GM10248 (cell line): ENCODE measurements at regions not wholly inside any gene's neighbourhood (a gene's known extent, or its start where the extent isn't known, plus 50 kb on each side); places are given as distances from the start of the nearest gene placed in this dataset.
"Not testable (repeated sequence)": the region's sequence is repeated elsewhere in the genome, so short reads cannot be mapped to it uniquely, and the experiment has no call there.

Source experiments
- CTCF ChIA-PET: fragments of 300-600 bp; sonication (Branson Sonifier 250); formaldehyde crosslinking; extraction: SDS; loops from one replicate; lab custom pipeline; 2021; ENCODE audit warnings: antibody characterized with exemption; lab: Yijun Ruan, JAX
- POLR2A ChIA-PET: fragments of 350-650 bp; sonication (Branson Sonifier 250); formaldehyde crosslinking; extraction: SDS; loops from one replicate; lab custom pipeline; 2020; ENCODE audit warnings: antibody characterized with exemption; lab: Yijun Ruan, JAX
- DNase-seq: peaks from one replicate; pipeline ENCODE4 v3.0.0; 2012; ENCODE audit errors: extremely low spot score
- CTCF ChIP-seq: IDR thresholded peaks from 2 replicates; pipeline ENCODE4 v1.5.1; 2012; ENCODE audit warnings: mild to moderate bottlenecking, low read depth; ENCODE audit errors: extremely low read depth, missing control alignments, control extremely low read depth

DNA sequence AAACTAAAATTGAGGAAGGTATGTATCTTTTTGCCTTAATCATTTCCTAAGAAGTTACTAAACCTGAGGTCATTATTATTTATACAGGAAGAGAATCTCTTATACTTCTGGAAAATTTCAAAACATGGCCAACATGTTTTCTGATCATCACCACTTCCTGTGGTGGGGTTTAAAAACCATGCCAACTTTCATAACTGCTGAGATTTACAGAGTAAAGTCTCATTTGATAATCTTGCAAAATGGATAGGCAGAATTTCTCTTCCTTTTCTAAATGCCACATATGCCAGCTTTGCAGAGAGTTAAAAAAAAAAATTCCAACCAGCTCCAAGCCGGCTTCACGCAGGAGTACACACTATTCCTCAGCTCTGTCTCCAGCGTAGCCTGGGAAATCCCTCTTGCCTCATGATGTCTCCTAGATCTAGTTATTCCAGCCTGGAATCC, 124.3 kb upstream of the SPRED1 start:
- CTCF ChIA-PET: interaction anchor here (1.0 kb wide), 1 partner anchor 18 kb away, joined by 3 read pairs; no protein-coding TSS in a partner anchor
- POLR2A ChIA-PET: no interaction called here
- DNase-seq: no peak
- TF ChIP-seq CTCF: no peak

DNA sequence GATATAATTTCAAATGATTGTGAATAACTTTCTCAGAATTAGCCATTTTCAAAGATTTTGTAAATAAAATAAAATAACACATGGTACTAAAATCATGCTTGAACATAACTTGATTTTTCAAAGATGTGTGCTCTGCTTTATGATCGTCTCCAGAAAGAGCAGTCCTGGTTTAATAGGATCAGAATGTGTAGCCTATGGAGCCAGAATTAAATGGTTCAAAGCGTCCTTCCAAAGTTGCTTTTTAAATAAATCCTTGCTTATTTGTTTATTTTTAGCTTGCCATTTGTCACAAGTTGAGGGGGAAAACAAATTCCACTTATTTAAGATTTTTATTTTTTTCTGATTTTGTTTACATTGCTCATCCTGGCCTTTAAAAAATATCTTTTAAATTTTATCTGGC, 123.7 kb upstream of the SPRED1 start:
- no peak for TF ChIP-seq CTCF
- CTCF ChIA-PET: interaction anchor here (0.8 to 1.3 kb wide), 2 partner anchors 40 to 43 kb away, joined by 3 to 4 read pairs; no protein-coding TSS in a partner anchor
- DNase-seq: no peak
- POLR2A ChIA-PET: no interaction called here

GRCh38 chr15:38129531-38130204, 123.0 kb upstream of the SPRED1 start:
- POLR2A ChIA-PET: no interaction called here
- peak; percentile 29 for DNase-seq

DNA sequence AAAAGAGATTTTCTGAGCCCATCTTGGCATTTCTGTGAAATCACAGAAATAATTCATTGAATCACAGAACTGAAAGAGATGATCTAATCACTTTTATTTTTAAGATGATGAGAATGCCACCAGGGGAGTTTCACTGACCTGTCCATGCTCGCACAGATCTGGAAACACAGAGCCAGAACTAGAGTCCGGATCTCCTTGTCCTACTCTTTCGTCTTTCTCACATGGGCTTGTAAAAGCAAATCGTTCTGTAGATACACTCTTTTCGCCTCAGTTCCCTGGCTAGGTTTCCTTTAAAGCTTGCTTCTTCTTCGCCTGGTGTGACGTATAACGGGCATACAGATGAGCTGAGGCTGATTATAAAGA, 122.5 kb upstream of the SPRED1 start:
- TF ChIP-seq CTCF: no peak
- DNase-seq: peak; percentile 16
- CTCF ChIA-PET: interaction anchor here (1.6 kb wide), 1 partner anchor 95 kb away, joined by 4 read pairs; no protein-coding TSS in a partner anchor
- POLR2A ChIA-PET: no interaction called here

More at GRCh38 chr15:38129531-38130204, 123.0 kb upstream of the SPRED1 start:
- TF ChIP-seq CTCF: no peak
- CTCF ChIA-PET: interaction anchor here (0.8 to 1.6 kb wide), 3 partner anchors 41 to 94 kb away, joined by 3 to 4 read pairs (median 4); no protein-coding TSS in a partner anchor

DNA sequence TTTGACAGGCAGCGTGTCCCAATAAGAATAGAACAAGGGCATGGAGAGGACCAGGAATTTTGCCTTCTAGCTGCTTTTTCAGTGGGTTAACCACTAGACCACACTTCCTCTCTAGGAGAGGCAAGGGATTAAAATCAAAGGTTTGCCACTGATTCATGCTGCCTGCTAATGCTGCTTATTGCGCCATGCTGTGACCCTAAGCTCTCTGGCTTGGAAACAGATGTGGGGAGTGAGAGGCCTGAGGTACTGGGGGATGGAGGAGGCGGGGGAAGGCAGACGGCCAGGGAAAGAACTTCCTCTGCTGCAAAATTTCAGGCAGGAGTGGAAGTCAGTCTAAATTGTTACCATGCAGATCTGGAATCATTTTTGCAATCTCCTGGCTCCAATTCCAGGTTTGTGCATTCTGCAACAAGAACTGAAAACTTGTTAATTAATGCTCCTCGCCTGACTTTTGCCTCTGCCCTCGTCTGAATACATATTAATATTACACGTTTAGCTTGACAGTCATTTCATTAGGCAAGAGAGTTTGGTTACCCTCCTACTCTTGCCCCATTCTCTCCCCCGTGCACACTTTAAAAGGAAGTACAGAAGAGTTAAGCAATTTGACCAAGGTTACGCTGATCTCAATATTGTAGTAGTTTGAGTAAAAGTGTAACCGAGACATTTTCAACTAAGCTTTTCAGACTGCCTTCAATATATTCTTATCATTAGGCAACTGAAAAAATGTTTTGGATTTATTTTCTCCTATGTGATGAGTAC, 121.7 kb upstream of the SPRED1 start:
- ChIA-PET POLR2A (no interaction called here), CTCF (interaction anchor here (1.2 to 1.6 kb wide), 2 partner anchors 41 to 95 kb away, joined by 3 to 4 read pairs; no protein-coding TSS in a partner anchor)
- DNase-seq: peak; percentile 33
- TF ChIP-seq CTCF: no peak

DNA sequence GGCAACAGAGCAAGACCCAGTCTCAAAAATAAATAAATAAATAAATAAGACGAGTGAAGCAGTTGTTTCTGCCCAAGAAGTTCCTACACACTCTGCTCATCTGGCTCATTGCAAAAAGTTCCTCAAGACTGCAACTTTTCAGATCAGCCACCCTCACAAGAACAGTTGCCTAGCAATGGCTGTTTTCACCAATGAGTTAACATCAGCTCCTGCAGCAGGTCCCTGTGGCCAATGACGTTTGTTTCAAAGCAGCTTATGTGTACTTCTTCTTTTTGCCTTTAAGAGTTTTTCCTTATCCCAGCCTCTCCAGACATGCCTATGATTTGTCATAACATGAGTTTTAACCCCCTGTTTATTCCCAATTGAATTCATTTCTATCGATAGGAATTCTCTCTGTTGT, 118.4 kb upstream of the SPRED1 start:
- DNase-seq: no peak
- ChIA-PET CTCF (no interaction called here), POLR2A (no interaction called here)
- no peak for TF ChIP-seq CTCF

- CTCF ChIA-PET: not testable (repeated sequence)
Measured at GRCh38 chr15:38142195-38142594, 110.4 kb upstream of the SPRED1 start.

More at GRCh38 chr15:38142195-38142594, 110.4 kb upstream of the SPRED1 start:
- POLR2A ChIA-PET, DNase-seq: not testable (repeated sequence)
